Embryonic facial prominence (tissue), 1 donor: ENCODE measurements at regions not wholly inside any gene's neighbourhood (a gene's known extent, or its start where the extent isn't known, plus 50 kb on each side); places are given as distances from the start of the nearest gene placed in this dataset.
"Not testable (repeated sequence)": the region's sequence is repeated elsewhere in the genome, so short reads cannot be mapped to it uniquely, and the experiment has no call there.

ENCODE experiments used
- DNase-seq: peaks from one replicate; pipeline ENCODE4 v3.0.0-alpha.2; 2016; ENCODE audit errors: extremely low spot score

GRCh38 chr20:16801919-16802651 lies 53.9 kb downstream of the OTOR start:
- peak; percentile 40 for DNase-seq

DNA sequence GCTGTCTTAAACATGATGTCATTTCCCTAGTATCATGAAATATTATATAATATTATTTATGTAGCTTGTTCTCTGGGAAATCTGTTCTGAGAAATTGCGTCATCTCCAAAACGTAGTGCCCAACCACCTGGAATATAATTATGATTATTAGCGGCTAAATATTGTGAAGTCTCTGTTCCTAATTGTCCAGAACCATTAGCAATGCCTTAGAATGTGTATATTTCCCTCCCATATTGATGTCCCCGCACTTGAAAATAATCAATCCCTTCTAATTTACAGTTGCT lies 54.4 kb downstream of the OTOR start:
- DNase-seq = no peak

- DNase-seq = peak; percentile 27
These were observed 56.0 kb downstream of the OTOR start for GRCh38 chr20:16803965-16804792.

GRCh38 chr20:16804793-16805187 lies 56.6 kb downstream of the OTOR start:
- DNase-seq = no peak

DNA sequence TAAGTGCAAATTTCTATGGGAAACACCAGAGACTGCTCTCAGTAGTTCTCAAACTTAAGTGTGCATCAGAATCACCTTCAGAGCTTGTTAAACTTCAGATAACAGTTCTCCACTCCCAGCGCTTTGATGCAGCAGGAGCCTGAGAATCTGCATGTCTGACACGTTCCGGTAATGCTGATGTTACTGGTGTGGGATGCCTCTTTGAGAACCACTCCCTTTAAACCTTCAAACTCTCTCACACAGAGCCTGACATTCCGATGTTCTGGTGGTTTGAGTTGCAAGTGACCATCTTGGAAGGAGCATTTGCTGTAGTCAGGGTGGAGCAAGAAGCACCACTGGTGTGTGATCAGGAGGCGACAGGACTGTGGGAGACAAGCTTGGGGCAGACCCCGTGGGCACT lies 57.9 kb downstream of the OTOR start:
- DNase-seq = no peak

GRCh38 chr20:16806886-16807285 lies 58.7 kb downstream of the OTOR start:
- DNase-seq = no peak

GRCh38 chr20:16808796-16809195 lies 60.6 kb downstream of the OTOR start:
- no peak for DNase-seq

DNA sequence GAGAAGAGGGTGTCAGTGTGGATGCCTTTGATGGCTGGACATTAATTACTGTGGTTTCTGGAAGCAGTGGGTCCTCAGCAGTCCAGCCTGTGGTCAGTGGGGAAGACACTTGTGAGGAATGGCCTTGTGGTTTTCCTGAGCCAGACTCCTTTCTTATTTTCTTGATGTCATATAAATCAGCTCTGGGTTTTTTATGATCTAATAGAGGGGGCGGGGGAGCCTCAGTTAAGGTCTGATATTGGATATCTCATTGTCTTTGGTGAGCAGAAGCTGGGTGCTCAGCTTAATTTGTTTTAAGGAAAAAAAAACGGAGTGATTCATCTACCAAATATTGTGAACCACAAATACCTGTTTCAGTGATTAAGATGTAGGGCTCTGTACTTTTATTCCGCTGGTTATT lies 62.1 kb downstream of the OTOR start:
- no peak for DNase-seq

GRCh38 chr20:16816192-16816591 lies 68.0 kb downstream of the OTOR start:
- DNase-seq = no peak

DNA sequence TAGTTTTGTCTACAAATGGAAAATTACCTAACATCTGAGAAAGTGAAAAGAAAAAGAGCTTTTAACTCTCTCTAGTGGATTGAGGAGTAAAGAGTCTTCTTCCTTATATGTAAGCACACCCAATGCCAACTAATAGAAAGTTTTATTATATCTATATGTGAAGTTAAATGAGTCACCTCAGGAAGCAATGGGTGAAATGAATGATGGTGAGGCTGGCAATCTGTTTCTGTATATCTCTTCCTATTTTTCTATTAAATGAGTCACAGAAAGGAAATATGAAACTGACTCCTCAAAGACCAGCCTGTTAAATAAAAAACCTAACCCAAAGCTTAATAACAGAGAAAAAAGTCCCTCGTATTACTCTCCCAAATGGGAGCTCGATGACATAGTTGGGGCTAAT lies 71.3 kb downstream of the OTOR start:
- no peak for DNase-seq

DNA sequence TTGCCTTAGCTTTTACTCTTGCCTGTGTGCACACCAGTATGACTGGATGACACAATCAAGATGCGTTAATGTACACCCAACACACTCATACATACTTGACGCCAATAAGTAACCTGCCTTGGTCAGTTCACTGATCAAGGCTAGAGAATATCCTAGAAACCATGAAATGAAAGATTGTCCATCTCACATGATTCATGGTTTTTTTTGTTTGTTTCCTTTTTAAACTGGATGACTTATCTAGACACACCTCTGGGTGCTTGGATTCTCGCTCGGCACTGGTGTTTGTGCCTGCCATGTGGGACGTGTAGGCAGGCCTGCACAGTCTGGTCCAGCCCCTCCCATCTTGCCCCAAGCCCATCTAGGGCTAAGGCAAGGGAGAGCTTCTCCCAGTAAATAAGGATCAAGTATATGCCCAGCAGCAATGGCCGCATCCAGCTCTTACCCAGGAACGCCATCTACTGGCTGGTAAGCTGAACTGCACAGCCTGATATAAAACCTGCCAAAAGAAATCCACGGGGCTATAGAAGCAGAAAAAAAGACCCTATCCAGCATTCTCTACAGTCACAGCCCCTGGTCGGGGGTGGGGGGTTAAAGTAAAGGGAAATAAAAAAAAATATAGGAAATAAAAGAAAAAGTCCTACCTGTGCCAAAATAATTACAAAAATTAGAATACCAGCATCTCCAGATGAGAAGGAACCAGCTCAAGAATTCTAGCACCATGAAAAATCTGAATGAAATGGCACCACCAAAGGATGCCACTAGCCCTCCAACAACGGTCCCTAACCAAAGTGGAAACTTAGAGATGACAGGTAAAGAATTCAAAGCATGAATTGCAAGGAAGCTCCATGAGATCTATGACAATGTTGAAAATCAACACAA lies 73.3 kb downstream of the OTOR start:
- no peak for DNase-seq

GRCh38 chr20:16824664-16825063 lies 76.5 kb downstream of the OTOR start:
- DNase-seq = no peak

GRCh38 chr20:16828666-16829305 lies 80.6 kb downstream of the OTOR start:
- no peak for DNase-seq

- DNase-seq = not testable (repeated sequence)
These were observed 87.5 kb downstream of the OTOR start for GRCh38 chr20:16835690-16836089.

- no peak for DNase-seq
These were observed 94.4 kb downstream of the OTOR start for GRCh38 chr20:16842486-16843120.

DNA sequence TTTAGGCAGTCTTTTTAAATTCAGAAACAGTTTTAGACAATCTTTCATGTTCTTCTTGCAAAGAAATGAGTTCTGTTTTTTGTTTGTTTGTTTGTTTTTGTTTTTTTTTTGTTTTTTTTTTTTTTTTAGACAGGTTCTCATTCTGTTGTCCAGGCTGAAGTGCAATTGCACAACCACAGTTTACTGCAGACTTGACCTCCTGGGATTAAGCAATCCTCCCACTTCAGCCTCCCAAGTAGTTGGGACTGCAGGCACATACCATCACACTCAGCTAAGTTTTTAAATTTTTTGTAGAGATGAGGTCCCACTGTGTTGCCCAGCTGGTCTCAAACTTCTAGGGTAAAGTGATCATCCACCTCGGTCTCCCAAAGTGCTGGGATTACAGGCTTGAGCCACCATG lies 96.2 kb downstream of the OTOR start:
- DNase-seq = no peak

- peak; percentile 14 for DNase-seq
These were observed 97.8 kb downstream of the OTOR start for GRCh38 chr20:16846006-16846405.

- no peak for DNase-seq
These were observed 99.9 kb downstream of the OTOR start for GRCh38 chr20:16848061-16848460.

DNA sequence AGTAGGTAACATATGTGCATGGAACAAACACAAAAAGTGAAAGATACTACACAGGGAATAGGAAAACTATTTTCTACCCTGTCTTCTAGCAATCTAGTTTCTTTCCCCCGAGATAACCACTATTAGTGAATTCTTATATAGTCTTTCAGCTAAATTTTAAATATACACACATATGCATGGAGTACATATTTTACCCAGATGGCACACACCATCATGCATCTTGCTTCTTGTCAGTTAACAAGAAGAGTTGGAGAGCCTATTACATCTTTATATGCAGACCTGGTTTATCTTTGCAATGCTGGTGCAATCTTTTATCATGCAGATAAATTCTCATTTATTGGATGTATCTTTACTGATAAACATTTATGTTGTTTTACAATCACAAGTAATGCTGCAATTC lies 100.4 kb downstream of the OTOR start:
- DNase-seq = no peak

- no peak for DNase-seq
These were observed 112.8 kb downstream of the OTOR start for GRCh38 chr20:16860914-16861313.

DNA sequence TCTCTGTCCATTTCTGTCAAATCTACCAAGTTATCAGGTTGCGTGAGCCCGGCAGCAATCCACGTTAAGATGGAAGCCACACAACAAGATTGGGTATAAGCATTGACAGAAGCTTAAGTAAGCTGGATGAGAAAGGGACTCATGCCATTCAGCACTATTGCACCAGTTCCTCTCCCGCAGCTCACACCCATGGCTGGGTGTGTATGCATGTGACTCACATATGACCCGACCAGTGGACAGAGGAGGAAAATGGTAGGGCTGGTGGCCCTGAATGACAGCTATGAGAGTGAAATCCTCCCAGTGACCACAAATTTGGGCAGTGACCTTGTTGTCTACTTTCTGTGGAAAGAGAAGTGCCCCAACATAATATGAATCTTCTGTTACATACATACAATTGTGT lies 113.5 kb downstream of the OTOR start:
- no peak for DNase-seq

DNA sequence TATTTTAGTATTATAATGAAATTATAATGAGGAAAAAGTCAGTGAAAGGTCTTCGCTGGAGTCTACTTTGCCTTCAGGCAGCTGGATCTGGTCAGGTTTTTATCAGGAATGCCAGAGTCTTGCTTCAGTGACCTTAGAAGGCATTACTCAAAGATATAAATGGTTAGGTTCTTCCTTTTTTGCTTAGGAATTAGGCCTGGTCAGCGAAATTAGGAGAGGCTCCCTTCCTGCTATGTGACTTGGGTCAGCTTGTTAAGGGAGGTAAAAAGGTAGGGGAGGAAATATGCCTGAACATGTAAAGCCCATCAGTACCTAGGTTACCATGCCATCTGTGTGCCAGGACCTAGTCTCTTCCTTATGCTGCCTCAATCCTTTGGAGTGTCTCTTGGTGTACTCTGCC lies 115.1 kb downstream of the OTOR start:
- DNase-seq = no peak
